Panc1 (cell line): ENCODE measurements at regions not wholly inside any gene's neighbourhood (a gene's known extent, or its start where the extent isn't known, plus 50 kb on each side); places are given as distances from the start of the nearest gene placed in this dataset.

Source experiments
- ATAC-seq: fragments of 200-7000 bp; cut with Tn5 transposase; 2 replicates; pipeline ENCODE4 v1.9.1; 2020; ENCODE audit warnings: mild to moderate bottlenecking, moderate library complexity
- BruUV-seq: library from RNA; stranded (reverse); fragments of 400-500 nt; replicated peaks from 2 replicates; lab custom pipeline; 2021; lab: Mats Ljungman, UMichigan
- CTCF ChIA-PET: fragments of 300-600 bp; sonication (Branson Sonifier 250); formaldehyde crosslinking; loops from one replicate; lab custom pipeline; 2022; ENCODE audit warnings: antibody characterized with exemption; lab: Charles Lee
- POLR2A ChIA-PET: fragments of 300-600 bp; sonication (Branson Sonifier 250); formaldehyde crosslinking; loops from one replicate; lab custom pipeline; 2022; ENCODE audit warnings: antibody characterized with exemption; lab: Charles Lee
- DNase-seq: peaks from one replicate; pipeline ENCODE4 v3.0.0-alpha.2; 2010; ENCODE audit warnings: low read depth, low spot score
- H3K27ac ChIP-seq: 2 replicates; pipeline ENCODE4 v1.5.1; 2011; ENCODE audit warnings: mild to moderate bottlenecking, low read length, inconsistent platforms
- H3K27me3 ChIP-seq: fragments of 200-500 bp; sonication (Bioruptor generic); 2 replicates; pipeline ENCODE4 v1.6.0; 2014; ENCODE audit warnings: low read length, inconsistent platforms; ENCODE audit not compliant: control insufficient read depth, insufficient read depth
- H3K36me3 ChIP-seq: fragments of 200-500 bp; sonication (Bioruptor generic); 2 replicates; pipeline ENCODE4 v1.5.1; 2014; ENCODE audit warnings: inconsistent platforms, mild to moderate bottlenecking, low read length, moderate library complexity; ENCODE audit not compliant: control insufficient read depth, insufficient read depth
- H3K4me1 ChIP-seq: 2 replicates; pipeline ENCODE4 v1.5.1; 2011; ENCODE audit warnings: inconsistent platforms, mild to moderate bottlenecking, low read length, moderate library complexity; ENCODE audit not compliant: control insufficient read depth, insufficient read depth
- H3K4me3 ChIP-seq, 2 experiments: 2 replicates each; pipeline ENCODE4 v1.5.1; 2011 to 2012; ENCODE audit warnings: low read depth in 2 of 2, low read length in 2 of 2, mild to moderate bottlenecking in 2 of 2, inconsistent platforms in 1 of 2, moderate library complexity in 1 of 2
- H3K9me3 ChIP-seq: fragments of 200-500 bp; sonication (Bioruptor generic); 2 replicates; pipeline ENCODE4 v1.5.1; 2014; ENCODE audit warnings: low read depth, mild to moderate bottlenecking, inconsistent platforms, low read length, moderate library complexity; ENCODE audit not compliant: control insufficient read depth, insufficient read depth
- POLR2AphosphoS5 ChIP-seq: IDR thresholded peaks from 2 replicates; pipeline ENCODE4 v1.6.1; 2012; ENCODE audit warnings: mild to moderate bottlenecking, low read depth, low read length, moderate library complexity
- SIN3A ChIP-seq: IDR thresholded peaks from 2 replicates; pipeline ENCODE4 v1.6.1; 2012; ENCODE audit warnings: low read depth, mild to moderate bottlenecking, low read length, moderate library complexity, borderline replicate concordance; ENCODE audit not compliant: insufficient read depth
- TCF7L2 ChIP-seq: IDR thresholded peaks from 2 replicates; pipeline ENCODE4 v1.6.1; 2011; ENCODE audit warnings: mild to moderate bottlenecking, low read depth, low read length, inconsistent platforms
- in situ Hi-C: cut with HindIII; loops from 2 replicates; pipeline ENCODE4 v1.10.0; 2016; ENCODE audit warnings: low sequenced_read_pairs, low pct_unique_long_range_greater_than_20kb
- intact Hi-C: fragments of 100-400 bp; cut with micrococcal nuclease; formaldehyde crosslinking; loops from one replicate; pipeline ENCODE4 v1.10.0; 2022; ENCODE audit not compliant: unreplicated experiment
- TF ChIP-seq, protein P1 (sequence below): fragments of 450-650 bp; IDR thresholded peaks from 2 replicates; pipeline ENCODE4 v1.5.1; 2017; ENCODE audit warnings: mild to moderate bottlenecking
- TF ChIP-seq, protein P2 (sequence below), 2 experiments: IDR thresholded peaks; 2 replicates each; pipeline ENCODE4 v1.6.1; 2011 to 2012; ENCODE audit warnings: low read depth in 2 of 2, control low read depth in 1 of 2, low read length in 1 of 2, mild to moderate bottlenecking in 1 of 2, moderate library complexity in 1 of 2; ENCODE audit not compliant: insufficient read depth in 1 of 2

DNA sequence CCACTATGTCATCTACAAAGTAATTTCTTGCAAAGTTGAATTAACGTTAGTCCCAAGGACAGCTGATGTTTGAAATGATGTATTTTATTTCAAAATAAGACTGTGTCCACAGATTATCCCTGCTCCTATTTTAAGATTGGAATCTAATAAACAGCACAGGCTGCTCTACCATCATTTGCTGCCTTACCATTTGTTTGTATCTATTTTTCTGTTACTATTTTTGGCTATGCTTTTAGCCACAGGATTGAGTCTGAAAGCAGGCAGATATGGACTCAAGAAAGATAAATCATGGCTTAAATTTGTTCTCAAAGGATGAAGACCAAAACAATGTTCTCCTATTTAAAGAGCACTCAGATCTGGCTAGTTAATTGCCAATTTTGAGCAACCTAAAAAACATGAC, 105.3 kb downstream of the RGS2 start:
- Histone ChIP-seq H3K4me1 (no peaks in the 10 kb centered on the region), H3K9me3 (no peaks in the 10 kb centered on the region), H3K36me3 (no peaks in the 10 kb centered on the region), H3K4me3 (no peak overlapping the region), H3K27me3 (no peaks in the 10 kb centered on the region), H3K27ac (no peak overlapping the region)
- TF ChIP-seq, protein P1, sequence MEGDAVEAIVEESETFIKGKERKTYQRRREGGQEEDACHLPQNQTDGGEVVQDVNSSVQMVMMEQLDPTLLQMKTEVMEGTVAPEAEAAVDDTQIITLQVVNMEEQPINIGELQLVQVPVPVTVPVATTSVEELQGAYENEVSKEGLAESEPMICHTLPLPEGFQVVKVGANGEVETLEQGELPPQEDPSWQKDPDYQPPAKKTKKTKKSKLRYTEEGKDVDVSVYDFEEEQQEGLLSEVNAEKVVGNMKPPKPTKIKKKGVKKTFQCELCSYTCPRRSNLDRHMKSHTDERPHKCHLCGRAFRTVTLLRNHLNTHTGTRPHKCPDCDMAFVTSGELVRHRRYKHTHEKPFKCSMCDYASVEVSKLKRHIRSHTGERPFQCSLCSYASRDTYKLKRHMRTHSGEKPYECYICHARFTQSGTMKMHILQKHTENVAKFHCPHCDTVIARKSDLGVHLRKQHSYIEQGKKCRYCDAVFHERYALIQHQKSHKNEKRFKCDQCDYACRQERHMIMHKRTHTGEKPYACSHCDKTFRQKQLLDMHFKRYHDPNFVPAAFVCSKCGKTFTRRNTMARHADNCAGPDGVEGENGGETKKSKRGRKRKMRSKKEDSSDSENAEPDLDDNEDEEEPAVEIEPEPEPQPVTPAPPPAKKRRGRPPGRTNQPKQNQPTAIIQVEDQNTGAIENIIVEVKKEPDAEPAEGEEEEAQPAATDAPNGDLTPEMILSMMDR = no peak
- TF ChIP-seq, protein P2, sequence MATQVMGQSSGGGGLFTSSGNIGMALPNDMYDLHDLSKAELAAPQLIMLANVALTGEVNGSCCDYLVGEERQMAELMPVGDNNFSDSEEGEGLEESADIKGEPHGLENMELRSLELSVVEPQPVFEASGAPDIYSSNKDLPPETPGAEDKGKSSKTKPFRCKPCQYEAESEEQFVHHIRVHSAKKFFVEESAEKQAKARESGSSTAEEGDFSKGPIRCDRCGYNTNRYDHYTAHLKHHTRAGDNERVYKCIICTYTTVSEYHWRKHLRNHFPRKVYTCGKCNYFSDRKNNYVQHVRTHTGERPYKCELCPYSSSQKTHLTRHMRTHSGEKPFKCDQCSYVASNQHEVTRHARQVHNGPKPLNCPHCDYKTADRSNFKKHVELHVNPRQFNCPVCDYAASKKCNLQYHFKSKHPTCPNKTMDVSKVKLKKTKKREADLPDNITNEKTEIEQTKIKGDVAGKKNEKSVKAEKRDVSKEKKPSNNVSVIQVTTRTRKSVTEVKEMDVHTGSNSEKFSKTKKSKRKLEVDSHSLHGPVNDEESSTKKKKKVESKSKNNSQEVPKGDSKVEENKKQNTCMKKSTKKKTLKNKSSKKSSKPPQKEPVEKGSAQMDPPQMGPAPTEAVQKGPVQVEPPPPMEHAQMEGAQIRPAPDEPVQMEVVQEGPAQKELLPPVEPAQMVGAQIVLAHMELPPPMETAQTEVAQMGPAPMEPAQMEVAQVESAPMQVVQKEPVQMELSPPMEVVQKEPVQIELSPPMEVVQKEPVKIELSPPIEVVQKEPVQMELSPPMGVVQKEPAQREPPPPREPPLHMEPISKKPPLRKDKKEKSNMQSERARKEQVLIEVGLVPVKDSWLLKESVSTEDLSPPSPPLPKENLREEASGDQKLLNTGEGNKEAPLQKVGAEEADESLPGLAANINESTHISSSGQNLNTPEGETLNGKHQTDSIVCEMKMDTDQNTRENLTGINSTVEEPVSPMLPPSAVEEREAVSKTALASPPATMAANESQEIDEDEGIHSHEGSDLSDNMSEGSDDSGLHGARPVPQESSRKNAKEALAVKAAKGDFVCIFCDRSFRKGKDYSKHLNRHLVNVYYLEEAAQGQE (IDR thresholded peaks at IDR 0.05; ENCODE audit: insufficient read depth in 1 of 2, low read depth in 2 of 2, low read length in 1 of 2) = no peak
- TF ChIP-seq TCF7L2 = no peak
- TF ChIP-seq POLR2AphosphoS5 = no peak
- TF ChIP-seq SIN3A = no peak
- in situ Hi-C loops (no loop called here), intact Hi-C loops (no loop called here)
- CTCF ChIA-PET = no interaction called here
- POLR2A ChIA-PET = no interaction called here
- no TSS peak for BruUV-seq
- ATAC-seq (no peak), DNase-seq (no peak)

DNA sequence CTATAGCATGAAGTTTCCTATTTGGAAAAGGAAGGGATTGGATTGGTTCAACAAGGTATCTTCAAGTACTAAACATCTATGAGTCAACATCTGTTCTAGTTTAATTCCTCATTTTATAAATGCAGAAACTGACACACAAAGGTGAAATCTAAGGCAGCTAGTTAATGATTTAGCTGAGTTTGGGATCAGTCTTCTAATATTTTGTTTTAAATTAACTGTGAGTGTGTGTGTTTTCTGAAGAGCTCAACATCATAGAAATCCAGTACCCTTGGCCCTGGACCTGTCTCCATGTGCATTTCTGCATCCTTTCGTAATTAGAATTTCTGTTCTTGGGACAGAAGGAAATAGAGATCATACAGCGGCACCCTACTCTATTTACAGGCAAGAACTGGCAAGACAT, 105.9 kb downstream of the RGS2 start:
- no TSS peak for BruUV-seq
- in situ Hi-C loops (no loop called here), intact Hi-C loops (no loop called here)
- POLR2A ChIA-PET = no interaction called here
- CTCF ChIA-PET = no interaction called here
- no peaks in the 10 kb centered on the region for H3K9me3 ChIP-seq
- no peaks in the 10 kb centered on the region for H3K36me3 ChIP-seq
- H3K4me1 ChIP-seq = no peaks in the 10 kb centered on the region
- H3K27me3 ChIP-seq = no peaks in the 10 kb centered on the region
- no peak for ATAC-seq
- DNase-seq = no peak
- TF ChIP-seq, protein P1 = no peak
- TF ChIP-seq TCF7L2 (no peak), SIN3A (no peak), POLR2AphosphoS5 (no peak)
- TF ChIP-seq, protein P2 (IDR thresholded peaks at IDR 0.05; ENCODE audit: insufficient read depth in 1 of 2, low read depth in 2 of 2, low read length in 1 of 2) = no peak
- no peak overlapping the region for H3K27ac ChIP-seq
- no peak overlapping the region for H3K4me3 ChIP-seq
